ENCODE measurements at regions not wholly inside any gene's neighbourhood (a gene's known extent, or its start where the extent isn't known, plus 50 kb on each side); places are given as distances from the start of the nearest gene placed in this dataset.

DNA sequence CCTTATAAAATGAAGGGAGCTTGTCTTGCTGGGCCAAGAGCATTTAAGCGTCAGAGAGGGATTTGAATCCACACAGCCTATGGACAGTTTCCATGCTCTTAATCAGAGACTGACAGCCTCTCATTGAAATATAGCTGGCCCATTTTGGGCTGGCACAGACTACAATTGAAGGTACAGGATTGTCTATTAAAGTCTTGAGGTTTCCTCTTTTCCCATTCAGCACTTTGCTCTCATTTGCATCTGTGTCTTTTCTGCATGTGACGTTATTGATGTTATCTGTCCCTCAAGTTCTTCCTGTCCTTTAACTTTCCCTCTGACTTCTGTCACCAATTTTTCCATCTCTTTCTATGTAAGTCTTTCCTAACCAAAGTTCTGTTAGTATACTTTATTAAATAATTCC lies 133.3 kb upstream of the SFRP2 start:
- no peaks in the 10 kb centered on the region for H3K79me2 ChIP-seq (ENCODE audit: insufficient read depth, low read depth)
- H3K4me2 ChIP-seq: no peak overlapping the region
- no peak overlapping the region for H3K4me3 ChIP-seq (IDR thresholded peaks at IDR 0.05; ENCODE audit: insufficient read depth, low read depth, low read length)
- no peaks in the 10 kb centered on the region for H3K36me3 ChIP-seq (ENCODE audit: insufficient read depth)
- H3K9ac ChIP-seq: no peak overlapping the region
- peaks cover 22% of the 10 kb centered on the region for H3K4me1 ChIP-seq (ENCODE audit: low read depth, poor library complexity, severe bottlenecking)
- TF ChIP-seq, protein P1, sequence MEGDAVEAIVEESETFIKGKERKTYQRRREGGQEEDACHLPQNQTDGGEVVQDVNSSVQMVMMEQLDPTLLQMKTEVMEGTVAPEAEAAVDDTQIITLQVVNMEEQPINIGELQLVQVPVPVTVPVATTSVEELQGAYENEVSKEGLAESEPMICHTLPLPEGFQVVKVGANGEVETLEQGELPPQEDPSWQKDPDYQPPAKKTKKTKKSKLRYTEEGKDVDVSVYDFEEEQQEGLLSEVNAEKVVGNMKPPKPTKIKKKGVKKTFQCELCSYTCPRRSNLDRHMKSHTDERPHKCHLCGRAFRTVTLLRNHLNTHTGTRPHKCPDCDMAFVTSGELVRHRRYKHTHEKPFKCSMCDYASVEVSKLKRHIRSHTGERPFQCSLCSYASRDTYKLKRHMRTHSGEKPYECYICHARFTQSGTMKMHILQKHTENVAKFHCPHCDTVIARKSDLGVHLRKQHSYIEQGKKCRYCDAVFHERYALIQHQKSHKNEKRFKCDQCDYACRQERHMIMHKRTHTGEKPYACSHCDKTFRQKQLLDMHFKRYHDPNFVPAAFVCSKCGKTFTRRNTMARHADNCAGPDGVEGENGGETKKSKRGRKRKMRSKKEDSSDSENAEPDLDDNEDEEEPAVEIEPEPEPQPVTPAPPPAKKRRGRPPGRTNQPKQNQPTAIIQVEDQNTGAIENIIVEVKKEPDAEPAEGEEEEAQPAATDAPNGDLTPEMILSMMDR (conservative IDR thresholded peaks at IDR 0.05; ENCODE audit: low read depth, low read length): no peak
- H3K27ac ChIP-seq: no peak overlapping the region
- H4K20me1 ChIP-seq (ENCODE audit: insufficient read depth): no peaks in the 10 kb centered on the region
- no peaks in the 10 kb centered on the region for H3K27me3 ChIP-seq (ENCODE audit: insufficient read depth, low read depth)
- H2AFZ ChIP-seq (ENCODE audit: low read depth): no peak overlapping the region

DNA sequence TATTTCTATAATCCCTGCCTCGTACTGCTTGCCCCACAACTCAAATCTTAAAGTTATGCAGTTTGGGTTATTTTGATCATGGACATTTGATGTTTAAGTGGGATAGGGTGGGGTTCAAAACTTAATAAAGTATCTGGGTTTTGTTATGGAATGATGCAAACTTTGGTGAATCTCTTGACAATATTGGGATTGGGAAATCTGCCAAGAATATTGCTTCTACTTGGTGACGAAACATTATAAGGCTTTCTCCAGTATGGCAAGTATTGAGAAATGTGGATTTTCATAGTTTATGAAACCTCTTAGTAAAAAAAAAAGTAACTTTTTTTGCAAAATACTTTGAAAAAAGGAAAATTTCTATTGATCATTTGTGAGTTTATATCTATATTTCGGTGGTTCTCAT lies 130.8 kb upstream of the SFRP2 start:
- TF ChIP-seq, protein P1 (conservative IDR thresholded peaks at IDR 0.05; ENCODE audit: low read depth, low read length): no peak
- H3K4me2 ChIP-seq: no peak overlapping the region
- no peak overlapping the region for H3K9ac ChIP-seq
- no peak overlapping the region for H2AFZ ChIP-seq (ENCODE audit: low read depth)
- H3K79me2 ChIP-seq (ENCODE audit: insufficient read depth, low read depth): no peaks in the 10 kb centered on the region
- H3K27ac ChIP-seq: no peak overlapping the region
- no peak overlapping the region for H3K4me3 ChIP-seq (IDR thresholded peaks at IDR 0.05; ENCODE audit: insufficient read depth, low read depth, low read length)
- H3K4me1 ChIP-seq (ENCODE audit: low read depth, poor library complexity, severe bottlenecking): peaks cover 46% of the 10 kb centered on the region
- no peaks in the 10 kb centered on the region for H3K27me3 ChIP-seq (ENCODE audit: insufficient read depth, low read depth)
- no peaks in the 10 kb centered on the region for H3K36me3 ChIP-seq (ENCODE audit: insufficient read depth)
- H4K20me1 ChIP-seq (ENCODE audit: insufficient read depth): no peaks in the 10 kb centered on the region

DNA sequence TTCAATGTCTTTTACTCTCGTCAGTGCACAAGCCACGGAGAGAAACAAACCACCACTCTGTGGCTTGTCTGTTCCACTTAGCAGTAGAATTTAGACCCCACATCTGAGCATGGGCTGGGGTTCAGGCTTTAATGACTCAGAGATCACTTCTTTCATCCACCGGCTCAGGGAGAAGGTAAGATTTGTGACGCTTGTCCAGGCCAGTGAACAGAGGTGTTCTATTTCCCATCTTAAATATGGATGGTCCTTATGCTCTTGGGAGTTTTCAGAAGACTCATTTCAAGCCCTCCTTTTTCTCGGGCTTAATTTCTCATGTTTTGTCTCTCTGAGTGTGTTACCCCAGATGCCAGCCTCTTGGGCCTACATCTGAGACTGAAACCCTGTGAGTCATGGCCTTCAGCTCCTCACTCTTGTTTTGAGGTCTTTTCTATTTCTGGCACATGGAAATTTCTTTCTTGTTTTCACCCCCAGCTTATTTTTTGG lies 127.4 kb upstream of the SFRP2 start:
- Histone ChIP-seq H4K20me1 (ENCODE audit: insufficient read depth) (no peaks in the 10 kb centered on the region), H3K36me3 (ENCODE audit: insufficient read depth) (no peaks in the 10 kb centered on the region), H3K4me3 (IDR thresholded peaks at IDR 0.05; ENCODE audit: insufficient read depth, low read depth, low read length) (no peak overlapping the region), H3K4me1 (ENCODE audit: low read depth, poor library complexity, severe bottlenecking) (peaks cover 58% of the 10 kb centered on the region), H3K27me3 (ENCODE audit: insufficient read depth, low read depth) (no peaks in the 10 kb centered on the region), H3K4me2 (peak overlapping the region; percentile 83), H3K79me2 (ENCODE audit: insufficient read depth, low read depth) (no peaks in the 10 kb centered on the region), H3K27ac (peak overlapping the region; percentile 91), H2AFZ (ENCODE audit: low read depth) (peak overlapping the region; percentile 37), H3K9ac (peak overlapping the region; percentile 60)
- TF ChIP-seq, protein P1 (conservative IDR thresholded peaks at IDR 0.05; ENCODE audit: low read depth, low read length): no peak

DNA sequence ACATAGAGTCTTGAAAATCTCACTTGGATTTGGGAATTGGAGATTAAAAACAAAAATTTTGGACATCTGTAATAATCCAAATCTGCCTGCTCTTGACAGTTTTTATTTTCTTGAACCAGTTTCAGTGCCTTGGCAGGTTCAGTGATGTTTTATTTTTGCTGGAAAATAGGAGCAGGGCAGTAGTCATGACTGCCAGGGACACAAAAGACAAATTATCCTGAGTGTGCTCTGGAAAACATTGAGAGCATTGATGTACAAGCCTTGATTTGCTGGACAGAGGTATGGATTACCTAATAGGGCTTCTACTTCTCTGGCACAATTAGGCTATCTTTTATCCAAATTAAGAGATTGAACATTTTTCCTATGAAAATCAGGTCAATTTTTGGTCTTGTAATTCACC lies 123.4 kb upstream of the SFRP2 start:
- Histone ChIP-seq H3K36me3 (ENCODE audit: insufficient read depth) (no peaks in the 10 kb centered on the region), H3K9ac (no peak overlapping the region), H3K27ac (no peak overlapping the region), H3K79me2 (ENCODE audit: insufficient read depth, low read depth) (no peaks in the 10 kb centered on the region), H3K4me2 (no peak overlapping the region), H2AFZ (ENCODE audit: low read depth) (no peak overlapping the region), H3K27me3 (ENCODE audit: insufficient read depth, low read depth) (no peaks in the 10 kb centered on the region), H3K4me1 (ENCODE audit: low read depth, poor library complexity, severe bottlenecking) (peaks cover 37% of the 10 kb centered on the region), H4K20me1 (ENCODE audit: insufficient read depth) (no peaks in the 10 kb centered on the region), H3K4me3 (IDR thresholded peaks at IDR 0.05; ENCODE audit: insufficient read depth, low read depth, low read length) (no peak overlapping the region)
- TF ChIP-seq, protein P1 (conservative IDR thresholded peaks at IDR 0.05; ENCODE audit: low read depth, low read length): no peak
